A673 (cell line): ENCODE measurements at regions not wholly inside any gene's neighbourhood (a gene's known extent, or its start where the extent isn't known, plus 50 kb on each side); places are given as distances from the start of the nearest gene placed in this dataset.

Experiments
- BruUV-seq: library from RNA; stranded (reverse); fragments of 400-500 nt; replicated peaks from 2 replicates; lab custom pipeline; 2021; lab: Mats Ljungman, UMichigan
- CTCF ChIA-PET: fragments of 300-600 bp; sonication (Branson Sonifier 250); formaldehyde crosslinking; loops from one replicate; lab custom pipeline; 2022; ENCODE audit warnings: antibody characterized with exemption; lab: Charles Lee
- POLR2A ChIA-PET: fragments of 300-600 bp; sonication (Branson Sonifier 250); formaldehyde crosslinking; loops from one replicate; lab custom pipeline; 2022; ENCODE audit warnings: antibody characterized with exemption; ENCODE audit not compliant: low non-redundant PET; lab: Charles Lee
- DNase-seq: peaks from one replicate; pipeline ENCODE4 v3.0.0-alpha.2; 2015; ENCODE audit warnings: low spot score
- H3K27ac ChIP-seq: fragments of 200-600 bp; sonication (generic); 2 replicates; pipeline ENCODE4 v1.5.1; 2016; ENCODE audit warnings: mixed run types, low read depth, mild to moderate bottlenecking, mixed read lengths, antibody characterized with exemption, low read length; ENCODE audit not compliant: poor library complexity, severe bottlenecking
- H3K27me3 ChIP-seq: fragments of 200-600 bp; sonication (generic); replicated peaks from 2 replicates; pipeline ENCODE4 v1.6.1; 2017; ENCODE audit warnings: mixed run types, low read depth, mild to moderate bottlenecking, mixed read lengths, antibody characterized with exemption, low read length; ENCODE audit not compliant: insufficient read depth, poor library complexity
- H3K36me3 ChIP-seq: fragments of 200-600 bp; sonication (generic); 2 replicates; pipeline ENCODE4 v1.6.1; 2016; ENCODE audit warnings: mixed run types, mild to moderate bottlenecking, mixed read lengths, antibody characterized with exemption, low read length; ENCODE audit not compliant: insufficient read depth, poor library complexity, severe bottlenecking
- H3K4me1 ChIP-seq: fragments of 200-600 bp; sonication (generic); 2 replicates; pipeline ENCODE4 v1.6.1; 2017; ENCODE audit warnings: mixed run types, mild to moderate bottlenecking, mixed read lengths, antibody characterized with exemption, low read length; ENCODE audit not compliant: insufficient read depth, poor library complexity, severe bottlenecking
- H3K4me3 ChIP-seq: fragments of 200-600 bp; sonication (generic); 2 replicates; pipeline ENCODE4 v1.5.1; 2016; ENCODE audit warnings: low read depth, mixed run types, mild to moderate bottlenecking, mixed read lengths, low read length; ENCODE audit not compliant: poor library complexity, severe bottlenecking
- H3K9me3 ChIP-seq: fragments of 200-600 bp; sonication (generic); 2 replicates; pipeline ENCODE4 v1.6.1; 2016; ENCODE audit warnings: mixed run types, low read depth, mild to moderate bottlenecking, mixed read lengths, antibody characterized with exemption, low read length; ENCODE audit not compliant: poor library complexity, severe bottlenecking
- CTCF ChIP-seq: fragments of 300-800, 200-600 bp; sonication (generic); conservative IDR thresholded peaks from 2 replicates; pipeline ENCODE4 v1.5.1; 2017; ENCODE audit warnings: low read depth, mild to moderate bottlenecking, antibody characterized with exemption, low read length, moderate library complexity, mixed read lengths
- EZH2 ChIP-seq: fragments of 200-600 bp; sonication (generic); IDR thresholded peaks from 2 replicates; pipeline ENCODE4 v1.6.1; 2017; ENCODE audit warnings: borderline replicate concordance, low read depth, mild to moderate bottlenecking, mixed read lengths, antibody characterized with exemption, low read length; ENCODE audit not compliant: poor library complexity, severe bottlenecking
- intact Hi-C: fragments of 100-400 bp; cut with micrococcal nuclease; formaldehyde crosslinking; loops from one replicate; pipeline ENCODE4 v1.10.0; 2022; ENCODE audit not compliant: unreplicated experiment

- no peak overlapping the region for H3K4me3 ChIP-seq
- DNase-seq, result no peak
- H3K4me1 ChIP-seq, result no peaks in the 10 kb centered on the region
- CTCF ChIA-PET, result no interaction called here
- no peaks in the 10 kb centered on the region for H3K9me3 ChIP-seq
- H3K27ac ChIP-seq, result no peak overlapping the region
- TF ChIP-seq EZH2 (no peak), CTCF (no peak)
- POLR2A ChIA-PET, result no interaction called here
- no peaks in the 10 kb centered on the region for H3K27me3 ChIP-seq
- H3K36me3 ChIP-seq, result no peaks in the 10 kb centered on the region
- intact Hi-C loops, result no loop called here
- no TSS peak for BruUV-seq
Measured at GRCh38 chr2:205877496-205877895, 195.2 kb downstream of the NRP2 start.

- ChIA-PET CTCF (no interaction called here), POLR2A (no interaction called here)
- BruUV-seq, result no TSS peak
- H3K4me1 ChIP-seq, result no peaks in the 10 kb centered on the region
- H3K9me3 ChIP-seq, result no peaks in the 10 kb centered on the region
- intact Hi-C loops, result no loop called here
- no peak for TF ChIP-seq CTCF
- DNase-seq, result no peak
- no peaks in the 10 kb centered on the region for H3K27me3 ChIP-seq
- no peaks in the 10 kb centered on the region for H3K36me3 ChIP-seq
- no peak overlapping the region for H3K27ac ChIP-seq
- H3K4me3 ChIP-seq, result no peak overlapping the region
Measured at GRCh38 chr2:205876127-205876526, 193.8 kb downstream of the NRP2 start.

- no TSS peak for BruUV-seq
- no peaks in the 10 kb centered on the region for H3K4me1 ChIP-seq
- no peak for DNase-seq
- TF ChIP-seq EZH2, result no peak
- no peak for TF ChIP-seq CTCF
- no peak overlapping the region for H3K4me3 ChIP-seq
- no peak overlapping the region for H3K27ac ChIP-seq
- H3K9me3 ChIP-seq, result no peaks in the 10 kb centered on the region
- intact Hi-C loops, result no loop called here
- ChIA-PET CTCF (no interaction called here), POLR2A (no interaction called here)
- no peaks in the 10 kb centered on the region for H3K36me3 ChIP-seq
- no peaks in the 10 kb centered on the region for H3K27me3 ChIP-seq
Measured at GRCh38 chr2:205872716-205873115, 190.4 kb downstream of the NRP2 start.
